ENCODE measurements at regions not wholly inside any gene's neighbourhood (a gene's known extent, or its start where the extent isn't known, plus 50 kb on each side); places are given as distances from the start of the nearest gene placed in this dataset.

DNA sequence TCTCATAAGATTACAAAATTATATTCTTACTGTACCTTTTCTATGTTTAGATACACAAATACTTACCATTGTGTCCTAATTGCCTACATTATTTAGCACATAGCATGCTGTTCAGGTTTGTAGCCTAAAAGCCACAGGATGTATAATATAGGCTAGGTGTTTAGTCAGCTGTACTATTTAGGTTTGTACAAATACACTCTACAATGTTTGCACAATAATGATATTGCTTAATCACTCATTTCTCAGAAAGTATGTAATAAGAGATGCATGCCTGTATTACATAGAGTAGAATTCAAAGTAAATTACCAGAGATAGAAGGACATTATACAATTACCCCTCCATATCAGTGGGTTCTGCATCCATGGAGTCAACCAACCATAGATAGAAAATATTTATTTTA is 201.1 kb upstream of the COL3A1 start:
- TF ChIP-seq, protein P1, sequence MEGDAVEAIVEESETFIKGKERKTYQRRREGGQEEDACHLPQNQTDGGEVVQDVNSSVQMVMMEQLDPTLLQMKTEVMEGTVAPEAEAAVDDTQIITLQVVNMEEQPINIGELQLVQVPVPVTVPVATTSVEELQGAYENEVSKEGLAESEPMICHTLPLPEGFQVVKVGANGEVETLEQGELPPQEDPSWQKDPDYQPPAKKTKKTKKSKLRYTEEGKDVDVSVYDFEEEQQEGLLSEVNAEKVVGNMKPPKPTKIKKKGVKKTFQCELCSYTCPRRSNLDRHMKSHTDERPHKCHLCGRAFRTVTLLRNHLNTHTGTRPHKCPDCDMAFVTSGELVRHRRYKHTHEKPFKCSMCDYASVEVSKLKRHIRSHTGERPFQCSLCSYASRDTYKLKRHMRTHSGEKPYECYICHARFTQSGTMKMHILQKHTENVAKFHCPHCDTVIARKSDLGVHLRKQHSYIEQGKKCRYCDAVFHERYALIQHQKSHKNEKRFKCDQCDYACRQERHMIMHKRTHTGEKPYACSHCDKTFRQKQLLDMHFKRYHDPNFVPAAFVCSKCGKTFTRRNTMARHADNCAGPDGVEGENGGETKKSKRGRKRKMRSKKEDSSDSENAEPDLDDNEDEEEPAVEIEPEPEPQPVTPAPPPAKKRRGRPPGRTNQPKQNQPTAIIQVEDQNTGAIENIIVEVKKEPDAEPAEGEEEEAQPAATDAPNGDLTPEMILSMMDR (IDR thresholded peaks at IDR 0.05; ENCODE audit: unreplicated experiment), result no peak
- no peak for DNase-seq (ENCODE audit: low spot score, unreplicated experiment)
- no peaks in the 10 kb centered on the region for H3K9me3 Mint-ChIP-seq (ENCODE audit: low read depth)
- no peaks in the 10 kb centered on the region for H3K27me3 Mint-ChIP-seq
- H3K36me3 Mint-ChIP-seq (ENCODE audit: insufficient read depth), result no peaks in the 10 kb centered on the region
- no peak overlapping the region for H3K27ac Mint-ChIP-seq
- no peak overlapping the region for H3K4me3 Mint-ChIP-seq (ENCODE audit: low read depth)
- H3K4me1 Mint-ChIP-seq (ENCODE audit: low read depth), result no peaks in the 10 kb centered on the region

DNA sequence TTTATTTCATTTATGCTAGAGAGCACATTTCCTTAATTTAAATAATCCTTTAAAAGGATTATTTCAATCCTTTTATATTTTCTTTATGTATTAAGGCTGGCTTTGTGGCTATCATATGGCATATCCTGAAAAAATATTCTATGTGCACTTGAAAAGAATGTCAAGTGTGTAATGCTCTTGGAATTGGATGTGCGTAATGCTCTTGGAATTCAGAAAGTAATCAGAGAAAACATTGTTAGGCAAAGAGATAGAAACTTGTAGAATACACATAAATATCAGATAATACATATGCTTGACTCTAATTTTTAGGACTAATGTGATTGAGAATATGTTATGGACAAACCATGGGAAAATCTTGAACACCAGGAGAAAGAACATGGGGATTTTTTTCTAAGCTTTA is 197.5 kb upstream of the COL3A1 start:
- no peaks in the 10 kb centered on the region for H3K27me3 Mint-ChIP-seq
- H3K27ac Mint-ChIP-seq, result no peak overlapping the region
- no peaks in the 10 kb centered on the region for H3K36me3 Mint-ChIP-seq (ENCODE audit: insufficient read depth)
- no peak for DNase-seq (ENCODE audit: low spot score, unreplicated experiment)
- H3K4me1 Mint-ChIP-seq (ENCODE audit: low read depth), result peaks cover 1% of the 10 kb centered on the region
- TF ChIP-seq, protein P1 (IDR thresholded peaks at IDR 0.05; ENCODE audit: unreplicated experiment), result no peak
- H3K4me3 Mint-ChIP-seq (ENCODE audit: low read depth), result no peak overlapping the region
- no peaks in the 10 kb centered on the region for H3K9me3 Mint-ChIP-seq (ENCODE audit: low read depth)

DNA sequence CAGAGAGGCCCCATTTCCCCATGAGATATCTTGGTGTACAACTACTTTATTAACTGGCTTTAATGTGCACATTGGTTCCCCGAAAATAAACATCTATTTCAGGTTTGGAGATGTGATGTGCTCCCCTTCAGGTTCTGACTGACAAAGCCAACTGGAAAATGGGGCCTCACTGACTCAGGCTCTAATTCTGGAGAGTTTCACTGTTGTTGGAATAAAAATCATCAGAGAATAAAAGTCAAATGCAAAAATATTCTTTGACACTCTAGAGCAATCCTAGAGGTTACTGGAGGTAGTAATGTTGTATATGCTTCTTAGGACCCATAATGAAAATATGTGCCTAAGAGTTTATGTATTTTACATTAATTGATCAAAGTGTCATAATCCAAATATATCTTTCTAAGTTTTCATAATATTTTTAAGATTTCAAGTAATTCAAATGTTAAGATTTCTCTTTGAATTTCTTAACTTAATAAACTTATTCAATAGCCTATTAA is 189.9 kb upstream of the COL3A1 start:
- TF ChIP-seq, protein P1 (IDR thresholded peaks at IDR 0.05; ENCODE audit: unreplicated experiment), result peak; percentile 7
- Mint-ChIP-seq H3K4me1 (ENCODE audit: low read depth) (no peaks in the 10 kb centered on the region), H3K4me3 (ENCODE audit: low read depth) (no peak overlapping the region), H3K27me3 (no peaks in the 10 kb centered on the region), H3K36me3 (ENCODE audit: insufficient read depth) (no peaks in the 10 kb centered on the region), H3K27ac (no peak overlapping the region), H3K9me3 (ENCODE audit: low read depth) (no peaks in the 10 kb centered on the region)
- DNase-seq (ENCODE audit: low spot score, unreplicated experiment), result no peak

DNA sequence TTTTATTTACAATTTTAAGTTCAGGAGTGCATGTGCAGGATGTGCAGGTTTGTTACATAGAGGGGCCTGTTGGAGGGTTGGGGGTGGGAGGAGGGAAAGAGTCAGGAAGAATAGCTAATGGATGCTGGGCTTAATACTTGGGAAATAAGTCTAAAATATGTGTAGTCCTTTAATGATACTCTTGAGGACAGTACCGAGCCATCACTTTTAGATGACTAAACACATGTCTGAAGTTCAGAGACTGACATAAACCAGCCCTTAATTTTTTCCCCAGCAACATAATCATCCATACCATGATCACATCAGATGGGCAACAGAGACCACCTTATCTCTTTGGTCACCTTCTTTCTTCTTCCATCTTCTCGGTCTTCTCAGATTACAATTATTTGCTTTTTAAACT is 189.1 kb upstream of the COL3A1 start:
- Mint-ChIP-seq H3K27me3 (no peaks in the 10 kb centered on the region), H3K27ac (no peak overlapping the region), H3K9me3 (ENCODE audit: low read depth) (no peaks in the 10 kb centered on the region), H3K36me3 (ENCODE audit: insufficient read depth) (no peaks in the 10 kb centered on the region), H3K4me1 (ENCODE audit: low read depth) (no peaks in the 10 kb centered on the region), H3K4me3 (ENCODE audit: low read depth) (no peak overlapping the region)
- DNase-seq (ENCODE audit: low spot score, unreplicated experiment), result no peak
- TF ChIP-seq, protein P1 (IDR thresholded peaks at IDR 0.05; ENCODE audit: unreplicated experiment), result no peak

DNA sequence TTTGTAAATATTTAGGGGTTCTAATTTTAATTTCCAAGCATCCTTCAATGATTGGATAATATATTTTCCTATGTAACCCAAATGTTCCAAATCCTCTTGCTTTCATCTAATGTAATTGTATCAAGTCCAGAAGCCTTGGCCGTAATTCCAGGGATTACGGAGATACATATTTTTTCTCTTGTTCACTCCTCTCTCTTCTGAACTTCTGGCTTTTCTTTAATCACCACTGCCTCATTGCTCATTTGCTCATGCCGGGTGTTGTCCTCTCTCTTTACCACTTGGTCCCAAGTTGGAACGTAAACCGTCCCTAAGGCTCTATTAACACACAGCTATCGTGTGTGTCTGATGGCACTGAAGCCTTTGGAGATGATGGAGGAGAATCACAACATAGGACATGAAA is 188.7 kb upstream of the COL3A1 start:
- Mint-ChIP-seq H3K4me3 (ENCODE audit: low read depth) (no peak overlapping the region), H3K4me1 (ENCODE audit: low read depth) (no peaks in the 10 kb centered on the region), H3K36me3 (ENCODE audit: insufficient read depth) (no peaks in the 10 kb centered on the region), H3K9me3 (ENCODE audit: low read depth) (no peaks in the 10 kb centered on the region), H3K27me3 (no peaks in the 10 kb centered on the region), H3K27ac (no peak overlapping the region)
- DNase-seq (ENCODE audit: low spot score, unreplicated experiment), result no peak
- TF ChIP-seq, protein P1 (IDR thresholded peaks at IDR 0.05; ENCODE audit: unreplicated experiment), result no peak

Measured in progenitor cell of endocrine pancreas (in vitro differentiated cells).